ENCODE measurements at regions not wholly inside any gene's neighbourhood (a gene's known extent, or its start where the extent isn't known, plus 50 kb on each side); places are given as distances from the start of the nearest gene placed in this dataset.

- no peak for TF ChIP-seq NFIC (IDR thresholded peaks at IDR 0.05; ENCODE audit: low read depth, low read length)
- TF ChIP-seq TAF1 (IDR thresholded peaks at IDR 0.05; ENCODE audit: borderline replicate concordance, low read depth, low read length): no peak
- no peak for TF ChIP-seq SMARCA5 (IDR thresholded peaks at IDR 0.05)
- TF ChIP-seq GATAD2B (conservative IDR thresholded peaks at IDR 0.05; ENCODE audit: low read depth): no peak
- TF ChIP-seq, protein P1, sequence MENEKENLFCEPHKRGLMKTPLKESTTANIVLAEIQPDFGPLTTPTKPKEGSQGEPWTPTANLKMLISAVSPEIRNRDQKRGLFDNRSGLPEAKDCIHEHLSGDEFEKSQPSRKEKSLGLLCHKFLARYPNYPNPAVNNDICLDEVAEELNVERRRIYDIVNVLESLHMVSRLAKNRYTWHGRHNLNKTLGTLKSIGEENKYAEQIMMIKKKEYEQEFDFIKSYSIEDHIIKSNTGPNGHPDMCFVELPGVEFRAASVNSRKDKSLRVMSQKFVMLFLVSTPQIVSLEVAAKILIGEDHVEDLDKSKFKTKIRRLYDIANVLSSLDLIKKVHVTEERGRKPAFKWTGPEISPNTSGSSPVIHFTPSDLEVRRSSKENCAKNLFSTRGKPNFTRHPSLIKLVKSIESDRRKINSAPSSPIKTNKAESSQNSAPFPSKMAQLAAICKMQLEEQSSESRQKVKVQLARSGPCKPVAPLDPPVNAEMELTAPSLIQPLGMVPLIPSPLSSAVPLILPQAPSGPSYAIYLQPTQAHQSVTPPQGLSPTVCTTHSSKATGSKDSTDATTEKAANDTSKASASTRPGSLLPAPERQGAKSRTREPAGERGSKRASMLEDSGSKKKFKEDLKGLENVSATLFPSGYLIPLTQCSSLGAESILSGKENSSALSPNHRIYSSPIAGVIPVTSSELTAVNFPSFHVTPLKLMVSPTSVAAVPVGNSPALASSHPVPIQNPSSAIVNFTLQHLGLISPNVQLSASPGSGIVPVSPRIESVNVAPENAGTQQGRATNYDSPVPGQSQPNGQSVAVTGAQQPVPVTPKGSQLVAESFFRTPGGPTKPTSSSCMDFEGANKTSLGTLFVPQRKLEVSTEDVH (IDR thresholded peaks at IDR 0.05; ENCODE audit: low read depth, partially characterized antibody): no peak
- no peak for TF ChIP-seq NFXL1 (IDR thresholded peaks at IDR 0.05; ENCODE audit: borderline replicate concordance)
- TF ChIP-seq PAX5 (IDR thresholded peaks at IDR 0.05; ENCODE audit: borderline replicate concordance, low read depth, low read length): no peak
- no peak for TF ChIP-seq NR2C1 (IDR thresholded peaks at IDR 0.05)
Observed at GRCh38 chr2:51335087-51336058, 303.4 kb upstream of the NRXN1 start (continued).

- Histone ChIP-seq H4K20me1 (ENCODE audit: control insufficient read depth, insufficient read depth) (no peaks in the 10 kb centered on the region), H3K9me3 (replicated peaks; ENCODE audit: control insufficient read depth, insufficient read depth, low read length) (no peaks in the 10 kb centered on the region), H3K4me2 (ENCODE audit: control insufficient read depth, insufficient read depth) (no peak overlapping the region), H3K79me2 (ENCODE audit: control insufficient read depth, insufficient read depth, low read length) (no peaks in the 10 kb centered on the region), H3K27ac (ENCODE audit: control insufficient read depth, insufficient read depth) (no peak overlapping the region), H3K27me3 (replicated peaks in 1 of 2; ENCODE audit: control insufficient read depth in 2 of 2, insufficient read depth in 2 of 2, low read length in 1 of 2) (no peaks in the 10 kb centered on the region), H3K9ac (ENCODE audit: control insufficient read depth, insufficient read depth, low read length) (no peak overlapping the region), H3K4me3 (no peak overlapping the region), H2AFZ (ENCODE audit: control insufficient read depth, low read depth, low read length) (no peak overlapping the region), H3K4me1 (ENCODE audit: control insufficient read depth, insufficient read depth, low read length) (no peaks in the 10 kb centered on the region), H3K36me3 (ENCODE audit: control insufficient read depth in 2 of 2, insufficient read depth in 2 of 2, low read length in 1 of 2) (no peaks in the 10 kb centered on the region)
- no peak for DNase-seq (ENCODE audit: low read depth, low spot score)
- TF ChIP-seq, protein P2, sequence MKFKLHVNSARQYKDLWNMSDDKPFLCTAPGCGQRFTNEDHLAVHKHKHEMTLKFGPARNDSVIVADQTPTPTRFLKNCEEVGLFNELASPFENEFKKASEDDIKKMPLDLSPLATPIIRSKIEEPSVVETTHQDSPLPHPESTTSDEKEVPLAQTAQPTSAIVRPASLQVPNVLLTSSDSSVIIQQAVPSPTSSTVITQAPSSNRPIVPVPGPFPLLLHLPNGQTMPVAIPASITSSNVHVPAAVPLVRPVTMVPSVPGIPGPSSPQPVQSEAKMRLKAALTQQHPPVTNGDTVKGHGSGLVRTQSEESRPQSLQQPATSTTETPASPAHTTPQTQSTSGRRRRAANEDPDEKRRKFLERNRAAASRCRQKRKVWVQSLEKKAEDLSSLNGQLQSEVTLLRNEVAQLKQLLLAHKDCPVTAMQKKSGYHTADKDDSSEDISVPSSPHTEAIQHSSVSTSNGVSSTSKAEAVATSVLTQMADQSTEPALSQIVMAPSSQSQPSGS (IDR thresholded peaks at IDR 0.05; ENCODE audit: low read length): no peak
- intact Hi-C loops (cut with micrococcal nuclease; ENCODE audit: unreplicated experiment): no loop called here
- no peak for ATAC-seq
- ChIA-PET CTCF (no interaction called here), POLR2A (no interaction called here), RAD21 (ENCODE audit: unreplicated experiment) (no interaction called here), SMC1A (ENCODE audit: uncharacterized antibody, unreplicated experiment) (interaction anchor here (0.9 kb wide), 1 partner anchor 11 kb away, joined by 3 read pairs; no protein-coding TSS in a partner anchor)
- WGBS (ENCODE audit: insufficient coverage, insufficient replicate concordance, low lambda C conversion rate, missing lambda C conversion rate): 0% methylated on average over 1 of the region's 1 CpG
- no TSS peak for BruUV-seq (replicated peaks)
- in situ Hi-C loops (cut with MboI): no loop called here
- no peak for FAIRE-seq
Observed at GRCh38 chr2:51329512-51329911, 297.6 kb upstream of the NRXN1 start.
